ENCODE measurements at regions not wholly inside any gene's neighbourhood (a gene's known extent, or its start where the extent isn't known, plus 50 kb on each side); places are given as distances from the start of the nearest gene placed in this dataset.

GRCh38 chr21:24829397-24829796 lies 777.9 kb downstream of the MRPL39 start:
- H3K14ac ChIP-seq (ENCODE audit: low read length) = no peak overlapping the region
- no peak overlapping the region for H3K18ac ChIP-seq (ENCODE audit: low read length)
- H2BK120ac ChIP-seq (ENCODE audit: insufficient read depth, low read length, poor library complexity) = no peak overlapping the region
- no peak for DNase-seq
- no peak overlapping the region for H3K27ac ChIP-seq (ENCODE audit: low read depth, low read length)
- WGBS (ENCODE audit: extremely low coverage, insufficient coverage, insufficient read length) = no CpG with 5 or more reads among the region's 1 CpG
- no peak overlapping the region for H2BK12ac ChIP-seq (ENCODE audit: low read length)
- H2BK5ac ChIP-seq (ENCODE audit: low read depth, low read length, poor library complexity) = no peak overlapping the region
- no peaks in the 10 kb centered on the region for H3K9me3 ChIP-seq (ENCODE audit: insufficient read depth, low read depth, low read length)
- H3K79me1 ChIP-seq (ENCODE audit: low read length) = no peaks in the 10 kb centered on the region
- H4K12ac ChIP-seq (ENCODE audit: low read depth, low read length) = no peak overlapping the region
- no peaks in the 10 kb centered on the region for H3K27me3 ChIP-seq (ENCODE audit: insufficient read depth, low read length)
- no peak overlapping the region for H2AFZ ChIP-seq (ENCODE audit: insufficient read depth, low read length, poor library complexity)
- H3K4me1 ChIP-seq (ENCODE audit: control insufficient read depth in 1 of 2, insufficient read depth in 2 of 2, low read length in 2 of 2) = no peaks in the 10 kb centered on the region
- H3K9ac ChIP-seq (ENCODE audit: low read length) = no peak overlapping the region
- no peaks in the 10 kb centered on the region for H3K79me2 ChIP-seq (ENCODE audit: control insufficient read depth, insufficient read depth, low read length, poor library complexity)
- no peak overlapping the region for H4K8ac ChIP-seq (ENCODE audit: low read depth, low read length)
- H3K23ac ChIP-seq (ENCODE audit: low read length) = no peak overlapping the region
- no peak overlapping the region for H3K4me2 ChIP-seq (ENCODE audit: low read length)
- no peaks in the 10 kb centered on the region for H3K36me3 ChIP-seq (ENCODE audit: control insufficient read depth in 1 of 2, insufficient read depth in 2 of 2, low read length in 2 of 2)
- H2AK5ac ChIP-seq (ENCODE audit: low read length) = no peak overlapping the region
- H3K4ac ChIP-seq (ENCODE audit: low read depth, low read length) = no peak overlapping the region
- no peak overlapping the region for H4K91ac ChIP-seq (ENCODE audit: low read depth, low read length)
- H3K4me3 ChIP-seq (ENCODE audit: low read depth, low read length) = no peak overlapping the region

- no CpG with 5 or more reads among the region's 1 CpG for WGBS (ENCODE audit: extremely low coverage, insufficient coverage, insufficient read length)
- H3K36me3 ChIP-seq (ENCODE audit: control insufficient read depth in 1 of 2, insufficient read depth in 2 of 2, low read length in 2 of 2) = no peaks in the 10 kb centered on the region
These were observed 780.5 kb downstream of the MRPL39 start for GRCh38 chr21:24826822-24827221.

GRCh38 chr21:24825348-24825747 lies 781.9 kb downstream of the MRPL39 start:
- Histone ChIP-seq H3K14ac (ENCODE audit: low read length) (no peak overlapping the region), H2AFZ (ENCODE audit: insufficient read depth, low read length, poor library complexity) (no peak overlapping the region), H2BK12ac (ENCODE audit: low read length) (no peak overlapping the region)

More at GRCh38 chr21:24826822-24827221, 780.5 kb downstream of the MRPL39 start:
- Histone ChIP-seq H3K9ac (ENCODE audit: low read length) (no peak overlapping the region), H2BK5ac (ENCODE audit: low read depth, low read length, poor library complexity) (no peak overlapping the region), H3K9me3 (ENCODE audit: insufficient read depth, low read depth, low read length) (no peaks in the 10 kb centered on the region), H3K4me1 (ENCODE audit: control insufficient read depth in 1 of 2, insufficient read depth in 2 of 2, low read length in 2 of 2) (no peaks in the 10 kb centered on the region), H3K79me2 (ENCODE audit: control insufficient read depth, insufficient read depth, low read length, poor library complexity) (no peaks in the 10 kb centered on the region), H3K14ac (ENCODE audit: low read length) (no peak overlapping the region), H2BK12ac (ENCODE audit: low read length) (no peak overlapping the region), H4K12ac (ENCODE audit: low read depth, low read length) (no peak overlapping the region), H2AK5ac (ENCODE audit: low read length) (no peak overlapping the region), H3K4me3 (ENCODE audit: low read depth, low read length) (no peak overlapping the region), H2AFZ (ENCODE audit: insufficient read depth, low read length, poor library complexity) (no peak overlapping the region), H3K27me3 (ENCODE audit: insufficient read depth, low read length) (no peaks in the 10 kb centered on the region), H3K79me1 (ENCODE audit: low read length) (no peaks in the 10 kb centered on the region), H3K4ac (ENCODE audit: low read depth, low read length) (no peak overlapping the region), H2BK120ac (ENCODE audit: insufficient read depth, low read length, poor library complexity) (no peak overlapping the region), H4K8ac (ENCODE audit: low read depth, low read length) (no peak overlapping the region), H4K91ac (ENCODE audit: low read depth, low read length) (no peak overlapping the region), H3K27ac (ENCODE audit: low read depth, low read length) (no peak overlapping the region), H3K18ac (ENCODE audit: low read length) (no peak overlapping the region), H3K4me2 (ENCODE audit: low read length) (no peak overlapping the region), H3K23ac (ENCODE audit: low read length) (no peak overlapping the region)
- DNase-seq = no peak

GRCh38 chr21:24824209-24824608 lies 783.1 kb downstream of the MRPL39 start:
- H3K4me2 ChIP-seq (ENCODE audit: low read length) = no peak overlapping the region
- H3K36me3 ChIP-seq (ENCODE audit: control insufficient read depth in 1 of 2, insufficient read depth in 2 of 2, low read length in 2 of 2) = no peaks in the 10 kb centered on the region
- H2AFZ ChIP-seq (ENCODE audit: insufficient read depth, low read length, poor library complexity) = no peak overlapping the region
- no peaks in the 10 kb centered on the region for H3K79me1 ChIP-seq (ENCODE audit: low read length)
- H3K27ac ChIP-seq (ENCODE audit: low read depth, low read length) = no peak overlapping the region
- no peak overlapping the region for H4K8ac ChIP-seq (ENCODE audit: low read depth, low read length)
- no peak overlapping the region for H3K4ac ChIP-seq (ENCODE audit: low read depth, low read length)
- no peak overlapping the region for H2BK12ac ChIP-seq (ENCODE audit: low read length)
- no peaks in the 10 kb centered on the region for H3K27me3 ChIP-seq (ENCODE audit: insufficient read depth, low read length)
- no peak for DNase-seq
- H3K14ac ChIP-seq (ENCODE audit: low read length) = no peak overlapping the region
- no peak overlapping the region for H3K4me3 ChIP-seq (ENCODE audit: low read depth, low read length)
- H3K79me2 ChIP-seq (ENCODE audit: control insufficient read depth, insufficient read depth, low read length, poor library complexity) = no peaks in the 10 kb centered on the region
- no peak overlapping the region for H3K9ac ChIP-seq (ENCODE audit: low read length)
- no peak overlapping the region for H2BK120ac ChIP-seq (ENCODE audit: insufficient read depth, low read length, poor library complexity)
- H3K23ac ChIP-seq (ENCODE audit: low read length) = no peak overlapping the region
- no CpG with 5 or more reads among the region's 4 CpGs for WGBS (ENCODE audit: extremely low coverage, insufficient coverage, insufficient read length)
- no peak overlapping the region for H2AK5ac ChIP-seq (ENCODE audit: low read length)
- no peak overlapping the region for H3K18ac ChIP-seq (ENCODE audit: low read length)
- no peak overlapping the region for H4K91ac ChIP-seq (ENCODE audit: low read depth, low read length)
- H2BK5ac ChIP-seq (ENCODE audit: low read depth, low read length, poor library complexity) = no peak overlapping the region
- no peaks in the 10 kb centered on the region for H3K4me1 ChIP-seq (ENCODE audit: control insufficient read depth in 1 of 2, insufficient read depth in 2 of 2, low read length in 2 of 2)
- no peaks in the 10 kb centered on the region for H3K9me3 ChIP-seq (ENCODE audit: insufficient read depth, low read depth, low read length)
- no peak overlapping the region for H4K12ac ChIP-seq (ENCODE audit: low read depth, low read length)

More at GRCh38 chr21:24825348-24825747, 781.9 kb downstream of the MRPL39 start:
- H3K27ac ChIP-seq (ENCODE audit: low read depth, low read length) = no peak overlapping the region
- no peak overlapping the region for H4K8ac ChIP-seq (ENCODE audit: low read depth, low read length)
- no peaks in the 10 kb centered on the region for H3K9me3 ChIP-seq (ENCODE audit: insufficient read depth, low read depth, low read length)
- no peak overlapping the region for H3K23ac ChIP-seq (ENCODE audit: low read length)
- H3K9ac ChIP-seq (ENCODE audit: low read length) = no peak overlapping the region
- H3K79me2 ChIP-seq (ENCODE audit: control insufficient read depth, insufficient read depth, low read length, poor library complexity) = no peaks in the 10 kb centered on the region
- no peak overlapping the region for H2AK5ac ChIP-seq (ENCODE audit: low read length)
- no peaks in the 10 kb centered on the region for H3K79me1 ChIP-seq (ENCODE audit: low read length)
- no CpG with 5 or more reads among the region's 4 CpGs for WGBS (ENCODE audit: extremely low coverage, insufficient coverage, insufficient read length)
- H4K12ac ChIP-seq (ENCODE audit: low read depth, low read length) = no peak overlapping the region
- no peak overlapping the region for H2BK5ac ChIP-seq (ENCODE audit: low read depth, low read length, poor library complexity)
- no peak overlapping the region for H3K4me3 ChIP-seq (ENCODE audit: low read depth, low read length)
- no peak for DNase-seq
- no peak overlapping the region for H3K4me2 ChIP-seq (ENCODE audit: low read length)
- H4K91ac ChIP-seq (ENCODE audit: low read depth, low read length) = no peak overlapping the region
- no peaks in the 10 kb centered on the region for H3K4me1 ChIP-seq (ENCODE audit: control insufficient read depth in 1 of 2, insufficient read depth in 2 of 2, low read length in 2 of 2)
- no peak overlapping the region for H2BK120ac ChIP-seq (ENCODE audit: insufficient read depth, low read length, poor library complexity)
- no peak overlapping the region for H3K4ac ChIP-seq (ENCODE audit: low read depth, low read length)
- no peak overlapping the region for H3K18ac ChIP-seq (ENCODE audit: low read length)
- H3K27me3 ChIP-seq (ENCODE audit: insufficient read depth, low read length) = no peaks in the 10 kb centered on the region
- no peaks in the 10 kb centered on the region for H3K36me3 ChIP-seq (ENCODE audit: control insufficient read depth in 1 of 2, insufficient read depth in 2 of 2, low read length in 2 of 2)
